ENCODE measurements at regions not wholly inside any gene's neighbourhood (a gene's known extent, or its start where the extent isn't known, plus 50 kb on each side); places are given as distances from the start of the nearest gene placed in this dataset.

- Histone ChIP-seq H3K4me1 (ENCODE audit: insufficient read depth, low read length, poor library complexity, severe bottlenecking) (peaks cover 22% of the 10 kb centered on the region), H2AFZ (ENCODE audit: low read length) (no peak overlapping the region), H3F3A (ENCODE audit: low read depth) (no peaks in the 10 kb centered on the region), H4K20me1 (ENCODE audit: insufficient read depth, low read length, poor library complexity, severe bottlenecking) (no peaks in the 10 kb centered on the region), H3K79me2 (ENCODE audit: insufficient read depth, low read length) (no peaks in the 10 kb centered on the region), H3K36me3 (ENCODE audit: insufficient read depth, low read length) (no peaks in the 10 kb centered on the region), H3K4me3 (ENCODE audit: low read length, poor library complexity, severe bottlenecking) (no peak overlapping the region), H3K9me3 (ENCODE audit: insufficient read depth, low read depth, low read length) (peaks cover 14% of the 10 kb centered on the region; the same call in 1 of the 2 replicates), H3K4me2 (ENCODE audit: low read depth, low read length, poor library complexity, severe bottlenecking) (no peak overlapping the region), H3K9me2 (replicated peaks; ENCODE audit: low read depth, low read length) (no peaks in the 10 kb centered on the region), H3K27me3 (ENCODE audit: insufficient read depth, low read length, poor library complexity, severe bottlenecking) (no peaks in the 10 kb centered on the region), H3K9ac (ENCODE audit: low read depth, low read length, poor library complexity, severe bottlenecking) (no peak overlapping the region)
- TF ChIP-seq EZH2phosphoT487 (IDR thresholded peaks at IDR 0.05; ENCODE audit: borderline replicate concordance) = no peak
- TF ChIP-seq CTCF (conservative IDR thresholded peaks at IDR 0.05; ENCODE audit: low read length) = no peak
Observed at GRCh38 chr3:31039145-31039544, 144.7 kb upstream of the GADL1 start.

- TF ChIP-seq EZH2phosphoT487 (IDR thresholded peaks at IDR 0.05; ENCODE audit: borderline replicate concordance) (no peak), CTCF (conservative IDR thresholded peaks at IDR 0.05; ENCODE audit: low read length) (no peak)
- no peaks in the 10 kb centered on the region for H3K9me2 ChIP-seq (replicated peaks; ENCODE audit: low read depth, low read length)
- H2AFZ ChIP-seq (ENCODE audit: low read length) = no peak overlapping the region
- H3K36me3 ChIP-seq (ENCODE audit: insufficient read depth, low read length) = no peaks in the 10 kb centered on the region
- H3F3A ChIP-seq (ENCODE audit: low read depth) = no peaks in the 10 kb centered on the region
- no peaks in the 10 kb centered on the region for H3K79me2 ChIP-seq (ENCODE audit: insufficient read depth, low read length)
- H3K4me3 ChIP-seq (ENCODE audit: low read length, poor library complexity, severe bottlenecking) = no peak overlapping the region
- no peak overlapping the region for H3K9ac ChIP-seq (ENCODE audit: low read depth, low read length, poor library complexity, severe bottlenecking)
- H3K9me3 ChIP-seq (ENCODE audit: insufficient read depth, low read depth, low read length) = peaks cover 14% of the 10 kb centered on the region; the same call in 1 of the 2 replicates
- peaks cover 12% of the 10 kb centered on the region for H3K4me1 ChIP-seq (ENCODE audit: insufficient read depth, low read length, poor library complexity, severe bottlenecking)
- no peaks in the 10 kb centered on the region for H3K27me3 ChIP-seq (ENCODE audit: insufficient read depth, low read length, poor library complexity, severe bottlenecking)
- H3K4me2 ChIP-seq (ENCODE audit: low read depth, low read length, poor library complexity, severe bottlenecking) = no peak overlapping the region
- no peaks in the 10 kb centered on the region for H4K20me1 ChIP-seq (ENCODE audit: insufficient read depth, low read length, poor library complexity, severe bottlenecking)
Observed at GRCh38 chr3:31041161-31041978, 146.9 kb upstream of the GADL1 start.

- H2AFZ ChIP-seq (ENCODE audit: low read length) = no peak overlapping the region
Observed at GRCh38 chr3:31043184-31043819, 148.8 kb upstream of the GADL1 start.

More at GRCh38 chr3:31043184-31043819, 148.8 kb upstream of the GADL1 start:
- TF ChIP-seq CTCF (conservative IDR thresholded peaks at IDR 0.05; ENCODE audit: low read length) (no peak), EZH2phosphoT487 (IDR thresholded peaks at IDR 0.05; ENCODE audit: borderline replicate concordance) (no peak)
- H3K4me3 ChIP-seq (ENCODE audit: low read length, poor library complexity, severe bottlenecking) = no peak overlapping the region
- H4K20me1 ChIP-seq (ENCODE audit: insufficient read depth, low read length, poor library complexity, severe bottlenecking) = no peaks in the 10 kb centered on the region
- H3K36me3 ChIP-seq (ENCODE audit: insufficient read depth, low read length) = no peaks in the 10 kb centered on the region
- no peaks in the 10 kb centered on the region for H3K27me3 ChIP-seq (ENCODE audit: insufficient read depth, low read length, poor library complexity, severe bottlenecking)
- no peaks in the 10 kb centered on the region for H3K9me2 ChIP-seq (replicated peaks; ENCODE audit: low read depth, low read length)
- no peak overlapping the region for H3K9ac ChIP-seq (ENCODE audit: low read depth, low read length, poor library complexity, severe bottlenecking)
- H3K4me2 ChIP-seq (ENCODE audit: low read depth, low read length, poor library complexity, severe bottlenecking) = no peak overlapping the region
- H3K79me2 ChIP-seq (ENCODE audit: insufficient read depth, low read length) = no peaks in the 10 kb centered on the region
- no peaks in the 10 kb centered on the region for H3F3A ChIP-seq (ENCODE audit: low read depth)
- peaks cover 14% of the 10 kb centered on the region; the same call in 1 of the 2 replicates for H3K9me3 ChIP-seq (ENCODE audit: insufficient read depth, low read depth, low read length)
- peaks cover 12% of the 10 kb centered on the region for H3K4me1 ChIP-seq (ENCODE audit: insufficient read depth, low read length, poor library complexity, severe bottlenecking)

All from Loucy (cell line).